H9 (cell line): ENCODE measurements at regions not wholly inside any gene's neighbourhood (a gene's known extent, or its start where the extent isn't known, plus 50 kb on each side); places are given as distances from the start of the nearest gene placed in this dataset.

Source experiments
- DNase-seq: peaks from one replicate; pipeline ENCODE4 v3.0.0-alpha.2; 2017
- H2AFZ ChIP-seq: one replicate; pipeline ENCODE4 v1.6.1; 2013; ENCODE audit warnings: mild to moderate bottlenecking, low read length, control low read depth, moderate library complexity
- H2AK5ac ChIP-seq: 2 replicates; pipeline ENCODE4 v1.6.1; 2013; ENCODE audit warnings: low read length, control low read depth, mixed read lengths; ENCODE audit not compliant: insufficient read length
- H2BK120ac ChIP-seq: one replicate; pipeline ENCODE4 v1.6.1; 2013; ENCODE audit warnings: low read depth, mild to moderate bottlenecking, low read length, control low read depth, inconsistent platforms; ENCODE audit not compliant: poor library complexity, severe bottlenecking
- H2BK12ac ChIP-seq: 2 replicates; pipeline ENCODE4 v1.6.1; 2013; ENCODE audit warnings: low read length, control low read depth, mixed read lengths, low read depth; ENCODE audit not compliant: insufficient read length
- H2BK15ac ChIP-seq: 2 replicates; pipeline ENCODE4 v1.6.1; 2013; ENCODE audit warnings: low read depth, low read length, control low read depth
- H2BK20ac ChIP-seq: one replicate; pipeline ENCODE4 v1.6.1; 2013; ENCODE audit warnings: low read depth, mild to moderate bottlenecking, low read length, control low read depth, inconsistent platforms; ENCODE audit not compliant: poor library complexity, severe bottlenecking
- H2BK5ac ChIP-seq: 2 replicates; pipeline ENCODE4 v1.6.1; 2013; ENCODE audit warnings: low read length, control low read depth, mixed read lengths; ENCODE audit not compliant: insufficient read length
- H3K14ac ChIP-seq: 2 replicates; pipeline ENCODE4 v1.6.1; 2013; ENCODE audit warnings: low read length, control low read depth; ENCODE audit not compliant: insufficient read depth
- H3K18ac ChIP-seq: 2 replicates; pipeline ENCODE4 v1.6.1; 2013; ENCODE audit warnings: low read depth, mild to moderate bottlenecking, mixed read lengths, low read length, control low read depth; ENCODE audit not compliant: insufficient read length
- H3K23ac ChIP-seq: 2 replicates; pipeline ENCODE4 v1.6.1; 2013; ENCODE audit warnings: low read length, control low read depth, mixed read lengths, low read depth; ENCODE audit not compliant: insufficient read length
- H3K23me2 ChIP-seq: 2 replicates; pipeline ENCODE4 v1.6.1; 2013; ENCODE audit warnings: low read depth, mild to moderate bottlenecking, mixed read lengths, low read length, control low read depth; ENCODE audit not compliant: insufficient read length, poor library complexity, severe bottlenecking
- H3K27ac ChIP-seq: 2 replicates; pipeline ENCODE4 v1.5.1; 2013; ENCODE audit warnings: low read length, control low read depth, mixed read lengths, low read depth; ENCODE audit not compliant: insufficient read length
- H3K27me3 ChIP-seq: 2 replicates; pipeline ENCODE4 v1.6.1; 2013; ENCODE audit warnings: low read length, control low read depth, inconsistent platforms; ENCODE audit not compliant: insufficient read depth
- H3K4ac ChIP-seq: 2 replicates; pipeline ENCODE4 v1.6.1; 2013; ENCODE audit warnings: low read depth, mild to moderate bottlenecking, control low read depth, inconsistent platforms, low read length, moderate library complexity
- H3K4me1 ChIP-seq: 2 replicates; pipeline ENCODE4 v1.6.1; 2013; ENCODE audit warnings: low read length, control low read depth, inconsistent platforms; ENCODE audit not compliant: insufficient read depth
- H3K4me2 ChIP-seq: 2 replicates; pipeline ENCODE4 v1.6.1; 2013; ENCODE audit warnings: low read length, control low read depth, mixed read lengths; ENCODE audit not compliant: insufficient read length, insufficient read depth
- H3K56ac ChIP-seq: 2 replicates; pipeline ENCODE4 v1.6.1; 2013; ENCODE audit warnings: low read depth, mild to moderate bottlenecking, mixed read lengths, low read length, control low read depth; ENCODE audit not compliant: insufficient read length
- H3K79me1 ChIP-seq: 2 replicates; pipeline ENCODE4 v1.6.1; 2013; ENCODE audit warnings: low read depth, mild to moderate bottlenecking, moderate library complexity, low read length, control low read depth, inconsistent platforms; ENCODE audit not compliant: insufficient read depth, poor library complexity, severe bottlenecking
- H3K79me2 ChIP-seq: 2 replicates; pipeline ENCODE4 v1.6.1; 2013; ENCODE audit warnings: low read length, control low read depth, inconsistent platforms; ENCODE audit not compliant: insufficient read depth
- H3K9ac ChIP-seq: 2 replicates; pipeline ENCODE4 v1.6.1; 2013; ENCODE audit warnings: low read length, control low read depth, mixed read lengths; ENCODE audit not compliant: insufficient read length; ENCODE audit errors: extremely low read depth
- H3K9me3 ChIP-seq: one replicate; pipeline ENCODE4 v1.6.1; 2013; ENCODE audit warnings: low read depth, low read length, inconsistent platforms; ENCODE audit not compliant: control insufficient read depth
- H3T11ph ChIP-seq: one replicate; pipeline ENCODE4 v1.6.1; 2013; ENCODE audit warnings: mild to moderate bottlenecking, low read length, control low read depth, inconsistent platforms
- H4K20me1 ChIP-seq: one replicate; pipeline ENCODE4 v1.6.1; 2013; ENCODE audit not compliant: control insufficient read depth, insufficient read length, insufficient read depth
- H4K5ac ChIP-seq: 2 replicates; pipeline ENCODE4 v1.6.1; 2013; ENCODE audit warnings: low read depth, mild to moderate bottlenecking, mixed read lengths, low read length, control low read depth; ENCODE audit not compliant: insufficient read length
- H4K8ac ChIP-seq: replicated peaks from 2 replicates; pipeline ENCODE4 v1.6.1; 2013; ENCODE audit warnings: low read length, control low read depth, mixed read lengths, low read depth; ENCODE audit not compliant: insufficient read length
- H4K91ac ChIP-seq: 2 replicates; pipeline ENCODE4 v1.6.1; 2013; ENCODE audit warnings: low read depth, mild to moderate bottlenecking, moderate library complexity, mixed read lengths, low read length, control low read depth; ENCODE audit not compliant: insufficient read length
- H3K27ac Mint-ChIP-seq, 3 experiments: 2 replicates in 2 of 3; 3 replicates in 1 of 3; pipeline ENCODE4 v1.8.0; 2020 to 2021; ENCODE audit warnings: mixed read lengths in 3 of 3, mild to moderate bottlenecking in 1 of 3, moderate library complexity in 1 of 3
- H3K27me3 Mint-ChIP-seq: 2 replicates; pipeline ENCODE4 v1.8.0; 2021; ENCODE audit warnings: low read depth, mild to moderate bottlenecking, moderate library complexity, mixed read lengths
- H3K36me3 Mint-ChIP-seq, 3 experiments: 2 replicates in 2 of 3; 3 replicates in 1 of 3; pipeline ENCODE4 v1.8.0; 2020 to 2021; ENCODE audit warnings: low read depth in 3 of 3, mixed read lengths in 3 of 3; ENCODE audit not compliant: insufficient read depth in 1 of 3
- H3K4me1 Mint-ChIP-seq, 2 experiments: 2 replicates each; pipeline ENCODE4 v1.8.0; 2020; ENCODE audit warnings: mixed read lengths in 2 of 2
- H3K4me3 Mint-ChIP-seq, 2 experiments: 2 replicates in 1 of 2; 3 replicates in 1 of 2; pipeline ENCODE4 v1.8.0; 2020 to 2021; ENCODE audit warnings: mild to moderate bottlenecking in 2 of 2, mixed read lengths in 2 of 2, moderate library complexity in 1 of 2
- H3K9me3 Mint-ChIP-seq, 2 experiments: 2 replicates in 1 of 2; 3 replicates in 1 of 2; pipeline ENCODE4 v1.8.0; 2020; ENCODE audit warnings: mild to moderate bottlenecking in 2 of 2, mixed read lengths in 2 of 2, moderate library complexity in 1 of 2
- WGBS: extraction: QIAGEN DNeasy Blood & Tissue Kit; methylation state at CpG from one replicate; pipeline ENCODE4 v1.1.7; 2013; ENCODE audit warnings: missing lambda C conversion rate, low lambda C conversion rate, mixed read lengths; ENCODE audit not compliant: insufficient read length; ENCODE audit errors: extremely low coverage; 5-methylcytosine and 5-hydroxymethylcytosine counted together
- TF ChIP-seq, protein P1 (sequence below): fragments of 200-600 bp; sonication (generic); conservative IDR thresholded peaks from 3 replicates; pipeline ENCODE4 v1.8.0; 2021; ENCODE audit warnings: antibody characterized with exemption, mild to moderate bottlenecking

DNA sequence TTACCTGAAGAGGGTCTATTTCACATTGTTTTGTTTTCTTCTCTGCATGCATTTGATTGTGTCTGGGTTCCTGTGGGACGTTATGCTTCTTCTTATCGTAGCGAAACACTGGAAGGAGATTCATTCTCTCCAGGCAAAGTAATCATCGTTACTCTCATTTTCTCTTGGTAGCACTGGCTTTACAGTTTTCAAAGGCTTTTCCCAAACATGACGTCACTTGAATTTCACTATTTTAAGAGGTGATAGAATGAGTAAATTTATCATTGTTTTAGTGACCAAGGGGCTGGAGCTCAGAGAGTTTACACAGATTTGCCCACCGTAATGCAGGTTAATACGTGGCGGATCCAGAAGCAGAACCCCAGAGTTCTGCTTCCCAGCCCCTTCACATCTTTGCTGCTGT, 391.4 kb downstream of the DCDC2C start:
- no peak overlapping the region for H4K91ac ChIP-seq
- Mint-ChIP-seq H3K36me3 (no peaks in the 10 kb centered on the region; a peak in 1 of 7 replicates), H3K27ac (no peak overlapping the region), H3K4me3 (no peak overlapping the region), H3K4me1 (peaks cover 20 to 21% of the 10 kb centered on the region in 2 experiments), H3K9me3 (no peaks in the 10 kb centered on the region; a peak in 1 of 5 replicates), H3K27me3 (no peaks in the 10 kb centered on the region)
- no peak overlapping the region for H3K4ac ChIP-seq
- no peak overlapping the region for H2BK12ac ChIP-seq
- TF ChIP-seq, protein P1, sequence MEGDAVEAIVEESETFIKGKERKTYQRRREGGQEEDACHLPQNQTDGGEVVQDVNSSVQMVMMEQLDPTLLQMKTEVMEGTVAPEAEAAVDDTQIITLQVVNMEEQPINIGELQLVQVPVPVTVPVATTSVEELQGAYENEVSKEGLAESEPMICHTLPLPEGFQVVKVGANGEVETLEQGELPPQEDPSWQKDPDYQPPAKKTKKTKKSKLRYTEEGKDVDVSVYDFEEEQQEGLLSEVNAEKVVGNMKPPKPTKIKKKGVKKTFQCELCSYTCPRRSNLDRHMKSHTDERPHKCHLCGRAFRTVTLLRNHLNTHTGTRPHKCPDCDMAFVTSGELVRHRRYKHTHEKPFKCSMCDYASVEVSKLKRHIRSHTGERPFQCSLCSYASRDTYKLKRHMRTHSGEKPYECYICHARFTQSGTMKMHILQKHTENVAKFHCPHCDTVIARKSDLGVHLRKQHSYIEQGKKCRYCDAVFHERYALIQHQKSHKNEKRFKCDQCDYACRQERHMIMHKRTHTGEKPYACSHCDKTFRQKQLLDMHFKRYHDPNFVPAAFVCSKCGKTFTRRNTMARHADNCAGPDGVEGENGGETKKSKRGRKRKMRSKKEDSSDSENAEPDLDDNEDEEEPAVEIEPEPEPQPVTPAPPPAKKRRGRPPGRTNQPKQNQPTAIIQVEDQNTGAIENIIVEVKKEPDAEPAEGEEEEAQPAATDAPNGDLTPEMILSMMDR = no peak
- H4K8ac ChIP-seq = no peak overlapping the region
- H4K20me1 ChIP-seq = no peaks in the 10 kb centered on the region
- peaks cover 4% of the 10 kb centered on the region; the same call in 1 of the 2 replicates for H3K4me1 ChIP-seq
- H2BK20ac ChIP-seq = no peak overlapping the region
- no peak overlapping the region for H3K9ac ChIP-seq
- H2AK5ac ChIP-seq = no peak overlapping the region
- H3K56ac ChIP-seq = no peak overlapping the region
- H3K23me2 ChIP-seq = no peaks in the 10 kb centered on the region
- no peaks in the 10 kb centered on the region for H3K79me2 ChIP-seq
- no peak for DNase-seq
- H3K27ac ChIP-seq = no peak overlapping the region
- no peaks in the 10 kb centered on the region for H3K79me1 ChIP-seq
- no peak overlapping the region for H2BK5ac ChIP-seq
- H3K4me2 ChIP-seq = no peak overlapping the region
- no peak overlapping the region for H4K5ac ChIP-seq
- H2BK15ac ChIP-seq = no peak overlapping the region
- no peak overlapping the region for H3K18ac ChIP-seq
- no peak overlapping the region for H2AFZ ChIP-seq
- no peaks in the 10 kb centered on the region for H3K27me3 ChIP-seq
- no peak overlapping the region for H3K23ac ChIP-seq
- H3K14ac ChIP-seq = no peak overlapping the region
- H3T11ph ChIP-seq = no peak overlapping the region
- H2BK120ac ChIP-seq = no peak overlapping the region
- no peaks in the 10 kb centered on the region for H3K9me3 ChIP-seq
- no CpG with 5 or more reads among the region's 8 CpGs for WGBS
